ENCODE measurements at regions not wholly inside any gene's neighbourhood (a gene's known extent, or its start where the extent isn't known, plus 50 kb on each side); places are given as distances from the start of the nearest gene placed in this dataset.

DNA sequence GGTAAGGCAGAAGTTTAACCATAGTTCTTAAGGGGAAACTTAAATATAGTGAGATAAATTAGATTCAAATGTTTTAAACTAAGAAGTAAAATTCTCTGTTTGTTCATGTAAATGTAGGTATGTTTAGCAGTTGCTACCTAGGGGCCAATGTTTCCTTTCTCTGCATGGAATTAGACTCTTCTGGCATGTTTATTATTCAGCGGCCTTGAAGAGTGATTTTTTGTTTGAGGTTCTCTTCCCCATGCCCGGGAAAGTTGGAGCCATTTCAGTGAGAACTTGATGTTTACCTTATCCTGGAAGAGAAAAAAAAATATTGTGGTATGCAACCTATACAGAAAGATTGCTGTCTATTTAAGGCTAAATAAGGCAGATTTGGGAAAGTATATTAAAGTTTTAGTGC, 492.9 kb downstream of the KLF5 start:
- H3K4me2 ChIP-seq, result no peak overlapping the region
- H3K36me3 ChIP-seq (ENCODE audit: insufficient read depth), result no peaks in the 10 kb centered on the region
- no peaks in the 10 kb centered on the region for H3K79me2 ChIP-seq (ENCODE audit: insufficient read depth, low read depth)
- H3K9ac ChIP-seq, result no peak overlapping the region
- H2AFZ ChIP-seq (ENCODE audit: low read depth), result no peak overlapping the region
- H3K4me1 ChIP-seq (ENCODE audit: low read depth, poor library complexity, severe bottlenecking), result no peaks in the 10 kb centered on the region
- no peak overlapping the region for H3K4me3 ChIP-seq (IDR thresholded peaks at IDR 0.05; ENCODE audit: insufficient read depth, low read depth, low read length)
- H3K27me3 ChIP-seq (ENCODE audit: insufficient read depth, low read depth), result no peaks in the 10 kb centered on the region
- H3K27ac ChIP-seq, result no peak overlapping the region
- TF ChIP-seq, protein P1, sequence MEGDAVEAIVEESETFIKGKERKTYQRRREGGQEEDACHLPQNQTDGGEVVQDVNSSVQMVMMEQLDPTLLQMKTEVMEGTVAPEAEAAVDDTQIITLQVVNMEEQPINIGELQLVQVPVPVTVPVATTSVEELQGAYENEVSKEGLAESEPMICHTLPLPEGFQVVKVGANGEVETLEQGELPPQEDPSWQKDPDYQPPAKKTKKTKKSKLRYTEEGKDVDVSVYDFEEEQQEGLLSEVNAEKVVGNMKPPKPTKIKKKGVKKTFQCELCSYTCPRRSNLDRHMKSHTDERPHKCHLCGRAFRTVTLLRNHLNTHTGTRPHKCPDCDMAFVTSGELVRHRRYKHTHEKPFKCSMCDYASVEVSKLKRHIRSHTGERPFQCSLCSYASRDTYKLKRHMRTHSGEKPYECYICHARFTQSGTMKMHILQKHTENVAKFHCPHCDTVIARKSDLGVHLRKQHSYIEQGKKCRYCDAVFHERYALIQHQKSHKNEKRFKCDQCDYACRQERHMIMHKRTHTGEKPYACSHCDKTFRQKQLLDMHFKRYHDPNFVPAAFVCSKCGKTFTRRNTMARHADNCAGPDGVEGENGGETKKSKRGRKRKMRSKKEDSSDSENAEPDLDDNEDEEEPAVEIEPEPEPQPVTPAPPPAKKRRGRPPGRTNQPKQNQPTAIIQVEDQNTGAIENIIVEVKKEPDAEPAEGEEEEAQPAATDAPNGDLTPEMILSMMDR (conservative IDR thresholded peaks at IDR 0.05; ENCODE audit: low read depth, low read length), result no peak
- no peaks in the 10 kb centered on the region for H4K20me1 ChIP-seq (ENCODE audit: insufficient read depth)

DNA sequence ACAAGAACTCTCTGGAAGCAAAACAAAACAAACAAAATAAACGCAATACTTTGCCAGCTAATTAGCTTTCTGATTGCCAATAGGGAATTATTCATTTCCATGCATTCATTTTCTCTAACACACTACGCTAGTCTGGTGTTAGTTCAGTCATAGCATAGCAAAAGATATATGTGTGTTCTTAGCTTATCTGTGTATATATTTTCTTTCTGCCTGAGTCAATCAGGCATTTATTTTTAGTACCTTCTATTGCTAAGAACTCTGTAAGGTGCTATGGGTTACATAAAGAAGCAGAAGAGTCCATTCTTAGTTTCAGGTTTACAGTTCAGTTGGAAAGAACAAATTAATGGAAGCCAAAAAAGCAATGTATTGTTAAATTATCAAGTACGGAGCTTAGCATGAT, 490.9 kb downstream of the KLF5 start:
- Histone ChIP-seq H3K4me1 (ENCODE audit: low read depth, poor library complexity, severe bottlenecking) (no peaks in the 10 kb centered on the region), H3K9ac (no peak overlapping the region), H2AFZ (ENCODE audit: low read depth) (no peak overlapping the region), H3K27me3 (ENCODE audit: insufficient read depth, low read depth) (no peaks in the 10 kb centered on the region), H3K27ac (no peak overlapping the region), H3K4me3 (IDR thresholded peaks at IDR 0.05; ENCODE audit: insufficient read depth, low read depth, low read length) (no peak overlapping the region), H3K36me3 (ENCODE audit: insufficient read depth) (no peaks in the 10 kb centered on the region), H3K79me2 (ENCODE audit: insufficient read depth, low read depth) (no peaks in the 10 kb centered on the region), H4K20me1 (ENCODE audit: insufficient read depth) (no peaks in the 10 kb centered on the region), H3K4me2 (no peak overlapping the region)
- TF ChIP-seq, protein P1 (conservative IDR thresholded peaks at IDR 0.05; ENCODE audit: low read depth, low read length), result no peak

DNA sequence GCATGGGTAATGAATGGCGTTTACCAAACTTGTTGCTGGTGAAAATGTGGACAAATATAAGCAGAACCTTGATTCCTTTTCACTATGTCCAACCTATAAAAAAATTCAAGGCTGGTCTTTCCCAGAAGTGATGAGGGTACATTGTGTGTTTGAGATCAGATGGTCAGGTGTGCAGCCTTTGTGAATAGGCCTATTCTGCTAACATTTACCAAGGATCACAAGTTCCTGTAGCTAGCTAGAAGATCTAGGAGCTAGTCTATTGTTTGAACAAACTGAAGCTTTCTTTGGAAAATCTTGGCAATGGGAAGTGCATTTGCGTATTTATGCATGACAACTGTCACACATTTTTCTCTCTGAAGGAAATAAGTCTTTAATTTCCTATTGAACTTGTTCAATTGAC, 489.6 kb downstream of the KLF5 start:
- no peak overlapping the region for H3K9ac ChIP-seq
- no peak overlapping the region for H3K27ac ChIP-seq
- H3K4me3 ChIP-seq (IDR thresholded peaks at IDR 0.05; ENCODE audit: insufficient read depth, low read depth, low read length), result no peak overlapping the region
- TF ChIP-seq, protein P1 (conservative IDR thresholded peaks at IDR 0.05; ENCODE audit: low read depth, low read length), result no peak
- no peaks in the 10 kb centered on the region for H4K20me1 ChIP-seq (ENCODE audit: insufficient read depth)
- no peaks in the 10 kb centered on the region for H3K36me3 ChIP-seq (ENCODE audit: insufficient read depth)
- no peak overlapping the region for H3K4me2 ChIP-seq
- no peaks in the 10 kb centered on the region for H3K4me1 ChIP-seq (ENCODE audit: low read depth, poor library complexity, severe bottlenecking)
- H3K79me2 ChIP-seq (ENCODE audit: insufficient read depth, low read depth), result no peaks in the 10 kb centered on the region
- no peak overlapping the region for H2AFZ ChIP-seq (ENCODE audit: low read depth)
- no peaks in the 10 kb centered on the region for H3K27me3 ChIP-seq (ENCODE audit: insufficient read depth, low read depth)

DNA sequence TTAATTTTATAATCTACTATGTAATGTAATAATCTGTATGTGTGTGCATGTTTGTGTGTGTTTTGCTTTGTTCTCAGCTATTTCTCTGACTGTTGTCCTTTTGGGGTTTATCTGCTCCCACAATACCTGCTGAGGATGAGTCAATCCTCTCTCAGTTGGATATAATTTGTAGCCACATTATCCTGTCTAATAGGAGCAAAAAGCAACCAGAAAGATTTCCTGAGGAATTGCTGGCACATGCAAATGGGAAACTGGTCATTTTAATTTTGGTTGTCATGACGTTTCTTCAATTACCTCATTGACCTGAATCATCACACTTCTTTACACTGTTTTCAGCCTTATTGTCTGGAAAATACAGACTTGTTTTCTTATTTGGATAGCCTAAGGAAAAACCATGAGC, 488.4 kb downstream of the KLF5 start:
- no peaks in the 10 kb centered on the region for H3K4me1 ChIP-seq (ENCODE audit: low read depth, poor library complexity, severe bottlenecking)
- TF ChIP-seq, protein P1 (conservative IDR thresholded peaks at IDR 0.05; ENCODE audit: low read depth, low read length), result no peak
- H3K9ac ChIP-seq, result no peak overlapping the region
- H4K20me1 ChIP-seq (ENCODE audit: insufficient read depth), result no peaks in the 10 kb centered on the region
- no peaks in the 10 kb centered on the region for H3K27me3 ChIP-seq (ENCODE audit: insufficient read depth, low read depth)
- no peak overlapping the region for H3K4me2 ChIP-seq
- H3K27ac ChIP-seq, result no peak overlapping the region
- no peaks in the 10 kb centered on the region for H3K79me2 ChIP-seq (ENCODE audit: insufficient read depth, low read depth)
- H2AFZ ChIP-seq (ENCODE audit: low read depth), result no peak overlapping the region
- no peaks in the 10 kb centered on the region for H3K36me3 ChIP-seq (ENCODE audit: insufficient read depth)
- no peak overlapping the region for H3K4me3 ChIP-seq (IDR thresholded peaks at IDR 0.05; ENCODE audit: insufficient read depth, low read depth, low read length)

DNA sequence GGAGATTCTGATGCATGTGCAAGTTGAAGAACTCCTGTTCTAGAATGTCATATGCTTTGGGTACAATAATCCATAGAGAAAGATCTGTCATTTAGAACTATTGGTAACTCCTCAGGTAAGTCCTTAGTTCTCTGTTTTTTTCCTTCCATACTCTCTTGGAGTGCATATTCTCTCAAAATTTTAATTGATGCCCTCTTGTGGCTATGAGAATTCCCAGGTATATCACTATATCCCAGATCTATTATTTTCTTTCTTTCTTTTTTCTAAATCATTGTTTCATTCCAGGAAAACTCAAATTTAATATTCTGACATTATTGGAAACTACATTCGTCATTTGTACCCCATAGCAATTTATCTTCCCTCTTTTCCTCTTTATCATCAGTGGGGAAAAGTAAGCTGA, 485.4 kb downstream of the KLF5 start:
- H4K20me1 ChIP-seq (ENCODE audit: insufficient read depth), result no peaks in the 10 kb centered on the region
- H3K79me2 ChIP-seq (ENCODE audit: insufficient read depth, low read depth), result no peaks in the 10 kb centered on the region
- TF ChIP-seq, protein P1 (conservative IDR thresholded peaks at IDR 0.05; ENCODE audit: low read depth, low read length), result no peak
- no peak overlapping the region for H2AFZ ChIP-seq (ENCODE audit: low read depth)
- no peaks in the 10 kb centered on the region for H3K4me1 ChIP-seq (ENCODE audit: low read depth, poor library complexity, severe bottlenecking)
- no peak overlapping the region for H3K4me2 ChIP-seq
- H3K36me3 ChIP-seq (ENCODE audit: insufficient read depth), result no peaks in the 10 kb centered on the region
- H3K27ac ChIP-seq, result no peak overlapping the region
- H3K9ac ChIP-seq, result no peak overlapping the region
- no peak overlapping the region for H3K4me3 ChIP-seq (IDR thresholded peaks at IDR 0.05; ENCODE audit: insufficient read depth, low read depth, low read length)
- no peaks in the 10 kb centered on the region for H3K27me3 ChIP-seq (ENCODE audit: insufficient read depth, low read depth)
